Hepatocyte (in vitro differentiated cells): ENCODE measurements at regions not wholly inside any gene's neighbourhood (a gene's known extent, or its start where the extent isn't known, plus 50 kb on each side); places are given as distances from the start of the nearest gene placed in this dataset.
A peak's percentile ranks its signal among the peaks of the same experiment; 100 is the strongest.

Experiments
- DNase-seq: peaks from one replicate; pipeline ENCODE4 v3.0.0-alpha.2; 2016; ENCODE audit warnings: low spot score
- H2AFZ ChIP-seq: fragments of 200-600 bp; sonication (generic); 2 replicates; pipeline ENCODE4 v1.6.0; 2016; ENCODE audit warnings: antibody characterized with exemption, mild to moderate bottlenecking
- H3K27ac ChIP-seq: fragments of 200-600 bp; sonication (generic); 2 replicates; pipeline ENCODE4 v1.5.1; 2016; ENCODE audit warnings: mild to moderate bottlenecking
- H3K27me3 ChIP-seq: fragments of 200-600 bp; sonication (generic); 2 replicates; pipeline ENCODE4 v1.6.1; 2016
- H3K36me3 ChIP-seq: fragments of 200-600 bp; sonication (generic); replicated peaks from 2 replicates; pipeline ENCODE4 v1.5.1; 2016; ENCODE audit warnings: low read depth; ENCODE audit not compliant: insufficient read depth
- H3K4me1 ChIP-seq: fragments of 200-600 bp; sonication (generic); 2 replicates; pipeline ENCODE4 v1.5.1; 2016; ENCODE audit warnings: mild to moderate bottlenecking, moderate library complexity; ENCODE audit not compliant: insufficient read depth
- H3K4me2 ChIP-seq: fragments of 200-600 bp; sonication (generic); 2 replicates; pipeline ENCODE4 v1.6.0; 2016
- H3K4me3 ChIP-seq: fragments of 200-600 bp; sonication (generic); 2 replicates; pipeline ENCODE4 v1.5.1; 2016; ENCODE audit warnings: mild to moderate bottlenecking
- H3K79me2 ChIP-seq: fragments of 200-600 bp; sonication (generic); 2 replicates; pipeline ENCODE4 v1.6.0; 2017; ENCODE audit warnings: mild to moderate bottlenecking
- H3K9me2 ChIP-seq: fragments of 200-600 bp; sonication (generic); replicated peaks from 2 replicates; pipeline ENCODE4 v1.6.0; 2017; ENCODE audit warnings: mild to moderate bottlenecking; ENCODE audit not compliant: insufficient read depth
- H3K9me3 ChIP-seq: fragments of 200-600 bp; sonication (generic); 2 replicates; pipeline ENCODE4 v1.5.1; 2016; ENCODE audit warnings: low read depth, mild to moderate bottlenecking
- H4K20me1 ChIP-seq: fragments of 200-600 bp; sonication (generic); 2 replicates; pipeline ENCODE4 v1.6.0; 2016; ENCODE audit warnings: mild to moderate bottlenecking; ENCODE audit not compliant: insufficient read depth, poor library complexity, severe bottlenecking
- EZH2 ChIP-seq: fragments of 200-600 bp; sonication (generic); IDR thresholded peaks from 2 replicates; pipeline ENCODE4 v1.6.1; 2016; ENCODE audit warnings: antibody characterized with exemption, mild to moderate bottlenecking, borderline replicate concordance
- EZH2phosphoT487 ChIP-seq: fragments of 200-600 bp; sonication (generic); IDR thresholded peaks from one replicate; pipeline ENCODE4 v1.6.1; 2018; ENCODE audit warnings: antibody characterized with exemption, mild to moderate bottlenecking, low read depth, moderate library complexity; ENCODE audit not compliant: unreplicated experiment, severe bottlenecking
- WGBS: methylation state at CpG from one replicate; pipeline ENCODE4 v1.1.6; 2016; ENCODE audit warnings: low lambda C conversion rate; ENCODE audit errors: missing lambda C conversion rate; 5-methylcytosine and 5-hydroxymethylcytosine counted together
- TF ChIP-seq, protein P1 (sequence below): fragments of 200-600 bp; sonication (generic); IDR thresholded peaks from 2 replicates; pipeline ENCODE4 v1.5.1; 2016; ENCODE audit warnings: antibody characterized with exemption, mild to moderate bottlenecking; ENCODE audit not compliant: poor library complexity

DNA sequence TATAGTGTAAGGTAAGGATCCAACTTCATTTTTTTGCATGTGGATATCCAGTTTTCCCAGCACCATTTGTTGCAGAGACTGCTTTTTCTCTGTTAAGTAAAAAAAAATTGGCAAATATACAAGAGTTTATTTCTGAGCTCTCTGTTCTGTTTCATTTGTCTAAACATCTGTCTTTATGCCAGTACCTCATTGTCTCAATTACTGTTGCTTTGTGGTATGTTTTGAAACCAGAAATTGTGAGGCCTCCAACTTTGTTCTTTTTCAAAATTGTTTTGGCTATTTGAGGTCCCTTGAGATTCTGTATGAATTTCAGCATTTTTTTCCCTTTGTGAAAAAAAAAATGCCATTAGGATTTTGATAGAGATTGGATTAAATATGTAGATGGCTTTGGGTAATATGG, 150.5 kb downstream of the MINAR1 start:
- TF ChIP-seq EZH2phosphoT487 (no peak), EZH2 (no peak)
- TF ChIP-seq, protein P1, sequence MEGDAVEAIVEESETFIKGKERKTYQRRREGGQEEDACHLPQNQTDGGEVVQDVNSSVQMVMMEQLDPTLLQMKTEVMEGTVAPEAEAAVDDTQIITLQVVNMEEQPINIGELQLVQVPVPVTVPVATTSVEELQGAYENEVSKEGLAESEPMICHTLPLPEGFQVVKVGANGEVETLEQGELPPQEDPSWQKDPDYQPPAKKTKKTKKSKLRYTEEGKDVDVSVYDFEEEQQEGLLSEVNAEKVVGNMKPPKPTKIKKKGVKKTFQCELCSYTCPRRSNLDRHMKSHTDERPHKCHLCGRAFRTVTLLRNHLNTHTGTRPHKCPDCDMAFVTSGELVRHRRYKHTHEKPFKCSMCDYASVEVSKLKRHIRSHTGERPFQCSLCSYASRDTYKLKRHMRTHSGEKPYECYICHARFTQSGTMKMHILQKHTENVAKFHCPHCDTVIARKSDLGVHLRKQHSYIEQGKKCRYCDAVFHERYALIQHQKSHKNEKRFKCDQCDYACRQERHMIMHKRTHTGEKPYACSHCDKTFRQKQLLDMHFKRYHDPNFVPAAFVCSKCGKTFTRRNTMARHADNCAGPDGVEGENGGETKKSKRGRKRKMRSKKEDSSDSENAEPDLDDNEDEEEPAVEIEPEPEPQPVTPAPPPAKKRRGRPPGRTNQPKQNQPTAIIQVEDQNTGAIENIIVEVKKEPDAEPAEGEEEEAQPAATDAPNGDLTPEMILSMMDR, result no peak
- H3K79me2 ChIP-seq, result no peaks in the 10 kb centered on the region
- H3K27me3 ChIP-seq, result peaks cover 28% of the 10 kb centered on the region
- no peak overlapping the region for H3K4me3 ChIP-seq
- no peaks in the 10 kb centered on the region for H4K20me1 ChIP-seq
- no peak overlapping the region for H3K4me2 ChIP-seq
- no peaks in the 10 kb centered on the region for H3K9me3 ChIP-seq
- no peaks in the 10 kb centered on the region for H3K36me3 ChIP-seq
- H3K27ac ChIP-seq, result no peak overlapping the region
- no peaks in the 10 kb centered on the region for H3K9me2 ChIP-seq
- no peak for DNase-seq
- no peaks in the 10 kb centered on the region for H3K4me1 ChIP-seq
- H2AFZ ChIP-seq, result no peak overlapping the region

DNA sequence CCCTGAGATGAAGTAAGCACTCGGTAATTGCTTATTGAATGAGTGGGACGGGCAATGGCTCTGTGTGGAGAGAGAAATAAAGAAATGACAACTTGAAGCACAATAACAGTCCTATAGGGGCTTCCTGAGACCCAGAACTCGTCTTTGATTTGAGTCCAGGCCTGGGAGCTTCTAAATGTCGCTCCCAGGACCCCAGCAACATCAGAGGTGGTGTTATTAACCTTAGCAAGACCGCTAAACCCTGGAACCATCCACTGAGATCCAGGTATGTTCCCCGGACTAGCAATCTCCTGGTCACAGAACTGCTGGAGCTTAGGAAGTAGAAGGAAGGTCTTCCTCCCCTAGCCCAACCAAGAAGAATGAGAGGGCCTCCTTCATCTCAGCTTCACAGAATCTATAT, 160.0 kb downstream of the MINAR1 start:
- Histone ChIP-seq H3K79me2 (no peaks in the 10 kb centered on the region), H4K20me1 (no peaks in the 10 kb centered on the region), H3K9me2 (no peaks in the 10 kb centered on the region), H2AFZ (no peak overlapping the region), H3K27me3 (peaks cover 15% of the 10 kb centered on the region), H3K4me2 (no peak overlapping the region), H3K27ac (no peak overlapping the region), H3K4me3 (no peak overlapping the region), H3K4me1 (no peaks in the 10 kb centered on the region), H3K9me3 (no peaks in the 10 kb centered on the region), H3K36me3 (no peaks in the 10 kb centered on the region)
- no peak for DNase-seq
- no peak for TF ChIP-seq EZH2
- TF ChIP-seq, protein P1, result no peak
- no peak for TF ChIP-seq EZH2phosphoT487
- WGBS, result 86% methylated on average over 6 of the region's 6 CpGs

DNA sequence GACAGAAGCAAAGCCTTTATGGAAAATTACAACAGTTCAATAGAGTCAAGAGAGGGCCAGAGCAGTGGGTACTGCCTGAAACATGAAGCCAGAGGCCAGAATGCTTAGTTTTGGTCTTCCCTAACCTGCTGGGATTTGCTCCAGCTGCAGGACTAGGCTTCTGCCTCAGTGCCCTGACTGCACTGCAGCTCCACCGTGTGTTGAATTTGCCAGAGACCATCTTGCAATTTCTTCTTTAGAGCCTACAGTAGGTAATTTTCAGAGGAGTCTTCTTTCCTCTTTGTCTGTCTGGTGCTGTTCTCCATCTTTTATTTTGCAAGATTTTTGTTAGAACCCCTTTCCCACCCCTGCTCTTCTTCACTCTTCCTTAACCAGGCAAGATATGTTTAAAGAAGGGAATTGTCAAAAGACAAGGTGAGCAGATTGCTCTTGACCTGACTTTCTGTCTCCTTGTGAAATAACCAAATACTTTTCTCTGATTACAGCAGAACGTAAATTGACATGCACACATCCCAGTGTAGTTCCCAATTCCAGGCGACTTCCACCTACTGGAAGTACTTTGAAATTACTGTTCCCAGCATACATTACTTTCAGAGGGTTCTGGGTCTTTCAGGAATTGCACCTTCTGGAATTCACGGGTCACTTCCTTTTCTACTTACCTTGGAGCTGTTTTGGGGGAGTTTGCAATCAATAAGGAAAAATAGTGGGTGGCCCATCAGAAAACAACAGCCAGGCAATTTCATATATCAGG, 161.2 kb downstream of the MINAR1 start:
- TF ChIP-seq, protein P1, result peak; percentile 37
- TF ChIP-seq EZH2phosphoT487, result no peak
- Histone ChIP-seq H3K4me1 (no peaks in the 10 kb centered on the region), H3K9me3 (no peaks in the 10 kb centered on the region), H3K36me3 (no peaks in the 10 kb centered on the region), H3K27ac (no peak overlapping the region), H3K4me2 (no peak overlapping the region), H3K79me2 (no peaks in the 10 kb centered on the region), H3K4me3 (no peak overlapping the region), H3K9me2 (no peaks in the 10 kb centered on the region), H4K20me1 (no peaks in the 10 kb centered on the region), H3K27me3 (peaks cover 7% of the 10 kb centered on the region), H2AFZ (no peak overlapping the region)
- DNase-seq, result peak; percentile 18
- 22% methylated on average over 4 of the region's 4 CpGs for WGBS
